Breast epithelium (tissue), 4 donors: ENCODE measurements at regions not wholly inside any gene's neighbourhood (a gene's known extent, or its start where the extent isn't known, plus 50 kb on each side); places are given as distances from the start of the nearest gene placed in this dataset.
"Not testable (repeated sequence)": the region's sequence is repeated elsewhere in the genome, so short reads cannot be mapped to it uniquely, and the experiment has no call there.

Experiments
- DNase-seq, 2 donors: peaks; one replicate each; pipeline ENCODE4 v3.0.0-alpha.2; 2019; ENCODE audit warnings: low spot score in 2 of 2
- H3K27ac ChIP-seq, 2 donors: fragments of 200-600 bp; sonication (generic) in 1 of 2; one replicate each; pipeline ENCODE4 v1.5.1; 2016 to 2019; ENCODE audit warnings: mild to moderate bottlenecking in 1 of 2
- H3K27me3 ChIP-seq, 2 donors: fragments of 200-600 bp; sonication (generic) in 1 of 2; one replicate each; pipeline versions ENCODE4 v1.5.1 to v1.6.0; 2017 to 2019; ENCODE audit warnings: control low read depth in 1 of 2, mild to moderate bottlenecking in 1 of 2
- H3K36me3 ChIP-seq: fragments of 200-600 bp; one replicate; pipeline ENCODE4 v1.5.1; 2019
- H3K4me1 ChIP-seq, 2 donors: fragments of 200-600 bp; sonication (generic); one replicate each; pipeline ENCODE4 v1.5.1; 2016 to 2019; ENCODE audit warnings: control low read depth in 1 of 2
- H3K4me3 ChIP-seq, 3 donors: fragments of 200-600 bp; sonication (generic); 1 replicate in 2 of 3; 2 replicates in 1 of 3; pipeline ENCODE4 v1.5.1; 2016 to 2019; ENCODE audit warnings: mild to moderate bottlenecking in 3 of 3, moderate library complexity in 2 of 3
- H3K9me3 ChIP-seq, 2 donors: fragments of 200-600 bp; sonication (generic) in 1 of 2; one replicate each; pipeline ENCODE4 v1.5.1; 2016 to 2019; ENCODE audit warnings: control low read depth in 1 of 2
- POLR2A ChIP-seq: fragments of 450-650 bp; IDR thresholded peaks from one replicate; pipeline ENCODE4 v1.6.1; 2016; ENCODE audit warnings: antibody characterized with exemption, mild to moderate bottlenecking, moderate library complexity
- POLR2AphosphoS5 ChIP-seq, 3 donors: sonication (generic); formaldehyde crosslinking; IDR thresholded peaks; one replicate each; pipeline ENCODE4 v1.6.1; 2017; ENCODE audit warnings: antibody characterized with exemption in 3 of 3
- intact Hi-C: fragments of 100-400 bp; cut with DNase I; formaldehyde crosslinking; loops from one replicate; pipeline ENCODE4 v1.15.1; 2023; ENCODE audit warnings: low total_unique reads
- TF ChIP-seq, protein P1 (sequence below), 3 donors: fragments of 450-650 bp; IDR thresholded peaks; one replicate each; pipeline ENCODE4 v1.5.1; 2016 to 2017; ENCODE audit warnings: antibody characterized with exemption in 3 of 3, mild to moderate bottlenecking in 3 of 3, moderate library complexity in 3 of 3

DNA sequence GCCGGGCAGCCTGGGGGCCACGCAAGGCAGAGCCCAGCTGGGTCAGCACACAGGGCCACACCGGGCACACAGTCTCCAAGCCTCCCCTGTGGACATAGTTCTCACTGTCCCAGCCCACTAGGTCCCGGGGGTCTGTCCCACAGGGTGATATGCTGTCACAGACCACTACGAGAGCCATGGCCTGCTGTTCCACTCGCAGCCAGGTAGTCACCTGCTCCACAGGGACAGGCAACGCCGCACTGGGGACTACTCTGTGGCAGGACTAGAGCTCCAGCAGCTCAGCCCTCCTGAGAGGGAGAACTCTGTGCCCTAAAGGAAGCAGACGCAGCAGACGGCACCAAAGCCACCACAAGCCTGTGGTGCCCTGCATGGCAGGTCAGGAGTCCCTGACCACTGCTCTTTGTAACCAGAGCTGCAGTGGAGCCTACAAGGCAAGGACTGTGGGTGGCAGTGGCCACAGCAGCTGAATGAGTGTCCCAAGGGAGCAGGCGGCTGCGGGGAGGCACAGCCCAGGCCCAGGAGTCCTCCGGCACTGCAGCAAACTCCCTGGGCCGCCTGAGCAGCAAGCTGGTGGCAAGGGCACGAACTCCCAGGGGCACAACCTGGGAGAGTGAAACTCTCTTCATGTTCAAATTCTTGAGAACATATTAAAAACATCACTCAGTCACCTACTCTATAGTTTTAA lies 171.2 kb upstream of the GRK3 start:
- intact Hi-C loops, result no loop called here
- no peaks in the 10 kb centered on the region for H3K9me3 ChIP-seq
- no peak overlapping the region for H3K4me3 ChIP-seq

DNA sequence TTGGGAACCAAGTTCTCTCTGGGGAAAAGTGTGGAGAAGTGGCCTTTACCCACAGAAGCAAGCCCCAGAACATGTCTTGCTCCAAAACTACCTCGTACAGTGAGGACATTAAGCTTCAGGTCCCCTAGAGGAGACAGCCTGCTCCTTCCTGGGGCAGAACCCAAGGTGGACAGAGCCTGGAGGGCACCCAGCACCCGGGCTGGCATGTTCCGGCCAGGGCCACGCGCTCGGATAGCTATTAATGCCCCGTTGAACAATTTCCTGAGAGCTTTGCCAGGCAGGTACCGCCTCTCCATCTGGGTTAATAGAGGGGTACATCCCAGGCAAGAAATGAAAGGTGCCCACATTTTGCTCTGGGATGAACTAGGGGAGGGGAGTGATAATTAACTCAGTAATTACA lies 169.0 kb upstream of the GRK3 start:
- Histone ChIP-seq H3K27me3 (no peaks in the 10 kb centered on the region), H3K9me3 (no peaks in the 10 kb centered on the region), H3K27ac (no peak overlapping the region), H3K36me3 (no peaks in the 10 kb centered on the region), H3K4me3 (no peak overlapping the region), H3K4me1 (no peaks in the 10 kb centered on the region)
- TF ChIP-seq, protein P1, sequence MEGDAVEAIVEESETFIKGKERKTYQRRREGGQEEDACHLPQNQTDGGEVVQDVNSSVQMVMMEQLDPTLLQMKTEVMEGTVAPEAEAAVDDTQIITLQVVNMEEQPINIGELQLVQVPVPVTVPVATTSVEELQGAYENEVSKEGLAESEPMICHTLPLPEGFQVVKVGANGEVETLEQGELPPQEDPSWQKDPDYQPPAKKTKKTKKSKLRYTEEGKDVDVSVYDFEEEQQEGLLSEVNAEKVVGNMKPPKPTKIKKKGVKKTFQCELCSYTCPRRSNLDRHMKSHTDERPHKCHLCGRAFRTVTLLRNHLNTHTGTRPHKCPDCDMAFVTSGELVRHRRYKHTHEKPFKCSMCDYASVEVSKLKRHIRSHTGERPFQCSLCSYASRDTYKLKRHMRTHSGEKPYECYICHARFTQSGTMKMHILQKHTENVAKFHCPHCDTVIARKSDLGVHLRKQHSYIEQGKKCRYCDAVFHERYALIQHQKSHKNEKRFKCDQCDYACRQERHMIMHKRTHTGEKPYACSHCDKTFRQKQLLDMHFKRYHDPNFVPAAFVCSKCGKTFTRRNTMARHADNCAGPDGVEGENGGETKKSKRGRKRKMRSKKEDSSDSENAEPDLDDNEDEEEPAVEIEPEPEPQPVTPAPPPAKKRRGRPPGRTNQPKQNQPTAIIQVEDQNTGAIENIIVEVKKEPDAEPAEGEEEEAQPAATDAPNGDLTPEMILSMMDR (IDR thresholded peaks at IDR 0.05), result no peak
- TF ChIP-seq POLR2AphosphoS5 (IDR thresholded peaks at IDR 0.05) (no peak), POLR2A (no peak)
- no peak for DNase-seq
- intact Hi-C loops, result no loop called here

More for the DNA sequence above, 171.2 kb upstream of the GRK3 start:
- no peaks in the 10 kb centered on the region for H3K27me3 ChIP-seq
- TF ChIP-seq POLR2A (no peak), POLR2AphosphoS5 (IDR thresholded peaks at IDR 0.05) (no peak)
- TF ChIP-seq, protein P1 (IDR thresholded peaks at IDR 0.05), result no peak
- no peaks in the 10 kb centered on the region for H3K4me1 ChIP-seq
- no peaks in the 10 kb centered on the region for H3K36me3 ChIP-seq
- H3K27ac ChIP-seq, result no peak overlapping the region
- DNase-seq, result no peak

DNA sequence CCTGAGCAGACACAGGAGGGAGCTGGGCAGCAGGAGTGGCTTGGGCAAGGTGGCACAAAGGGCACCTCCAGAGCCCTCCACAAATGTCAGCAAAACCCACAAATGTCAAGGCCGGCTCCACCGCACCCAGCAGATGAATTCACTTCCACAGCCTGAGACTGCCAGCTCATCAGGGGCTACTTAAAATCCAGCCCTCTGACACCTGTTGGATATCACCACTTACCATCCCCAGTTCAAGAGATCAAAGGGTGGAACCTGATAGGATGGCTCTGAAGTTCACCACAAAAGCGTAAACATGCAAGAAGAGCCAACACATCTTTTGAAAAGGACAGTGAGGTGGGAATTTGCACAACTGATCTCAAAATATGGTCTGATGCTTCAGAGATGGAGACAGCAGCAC lies 168.6 kb upstream of the GRK3 start:
- H3K27me3 ChIP-seq, result no peaks in the 10 kb centered on the region

DNA sequence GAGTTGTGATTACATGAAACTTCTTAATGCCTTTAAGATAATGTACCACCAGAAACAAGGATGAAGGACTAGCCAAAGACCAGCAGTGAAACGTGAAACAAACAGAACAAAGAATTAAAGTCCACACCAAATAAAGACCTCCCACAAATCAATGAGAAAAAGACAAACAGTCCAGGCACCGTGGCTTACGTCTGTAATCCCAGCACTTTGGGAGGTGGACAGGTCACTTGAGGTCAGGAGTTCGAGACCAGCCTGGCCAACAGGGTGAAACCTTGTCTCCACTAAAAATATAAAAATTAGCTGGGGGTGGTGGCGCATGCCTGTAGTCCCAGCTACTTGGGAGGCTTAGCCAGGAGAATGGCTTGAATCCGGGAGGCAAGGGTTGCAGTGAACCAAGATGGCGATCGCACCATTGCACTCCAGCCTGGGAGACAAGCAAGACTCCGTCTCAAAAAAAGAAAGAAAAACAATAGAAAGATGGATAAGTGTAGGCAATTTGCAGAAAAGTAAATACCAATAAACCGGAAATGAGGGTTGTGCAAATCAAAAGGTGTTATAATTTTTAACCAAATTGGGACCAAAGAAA lies 167.8 kb upstream of the GRK3 start:
- H3K36me3 ChIP-seq, result no peaks in the 10 kb centered on the region
- H3K9me3 ChIP-seq, result no peaks in the 10 kb centered on the region
- H3K4me3 ChIP-seq, result no peak overlapping the region
- H3K4me1 ChIP-seq, result peaks cover 0 to 2% of the 10 kb centered on the region in 2 donors
- no peaks in the 10 kb centered on the region for H3K27me3 ChIP-seq
- no peak overlapping the region for H3K27ac ChIP-seq
- TF ChIP-seq POLR2A, result no peak
- no peak for TF ChIP-seq POLR2AphosphoS5 (IDR thresholded peaks at IDR 0.05)
- TF ChIP-seq, protein P1 (IDR thresholded peaks at IDR 0.05), result no peak
- intact Hi-C loops, result no loop called here
- DNase-seq, result no peak

More for the DNA sequence above, 168.6 kb upstream of the GRK3 start:
- Histone ChIP-seq H3K36me3 (no peaks in the 10 kb centered on the region), H3K9me3 (no peaks in the 10 kb centered on the region), H3K4me1 (peaks cover 0 to 2% of the 10 kb centered on the region in 2 donors), H3K4me3 (no peak overlapping the region), H3K27ac (no peak overlapping the region)
- intact Hi-C loops, result no loop called here
- no peak for DNase-seq
- no peak for TF ChIP-seq POLR2A
- TF ChIP-seq POLR2AphosphoS5 (IDR thresholded peaks at IDR 0.05), result no peak
- TF ChIP-seq, protein P1 (IDR thresholded peaks at IDR 0.05), result no peak

DNA sequence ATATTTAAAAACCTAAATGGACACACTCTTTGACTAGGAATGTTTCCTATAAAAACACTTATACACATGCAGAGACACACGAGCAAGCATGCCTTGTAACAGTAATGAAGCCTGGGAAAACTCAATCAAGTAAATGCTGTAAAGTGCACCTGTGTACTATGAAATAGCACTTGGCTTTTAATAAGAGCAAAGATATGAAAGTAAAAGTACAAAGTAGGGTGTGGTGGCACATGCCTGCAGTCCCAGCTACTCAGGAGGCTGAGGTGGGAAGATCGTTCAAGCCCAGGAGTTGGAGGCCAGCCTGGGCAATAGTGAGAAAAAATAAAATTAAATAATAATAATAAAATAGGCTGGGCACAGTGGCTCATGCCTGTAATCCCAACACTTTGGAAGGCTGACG lies 166.9 kb upstream of the GRK3 start:
- H3K27ac ChIP-seq, result no peak overlapping the region
- TF ChIP-seq POLR2AphosphoS5 (IDR thresholded peaks at IDR 0.05), result no peak
- no peak for TF ChIP-seq POLR2A
- TF ChIP-seq, protein P1 (IDR thresholded peaks at IDR 0.05), result no peak
- no peaks in the 10 kb centered on the region for H3K36me3 ChIP-seq
- intact Hi-C loops, result no loop called here
- no peaks in the 10 kb centered on the region for H3K27me3 ChIP-seq
- H3K4me1 ChIP-seq, result peaks cover 3 to 6% of the 10 kb centered on the region in 2 donors
- H3K4me3 ChIP-seq, result no peak overlapping the region
- DNase-seq, result no peak
- H3K9me3 ChIP-seq, result no peaks in the 10 kb centered on the region

DNA sequence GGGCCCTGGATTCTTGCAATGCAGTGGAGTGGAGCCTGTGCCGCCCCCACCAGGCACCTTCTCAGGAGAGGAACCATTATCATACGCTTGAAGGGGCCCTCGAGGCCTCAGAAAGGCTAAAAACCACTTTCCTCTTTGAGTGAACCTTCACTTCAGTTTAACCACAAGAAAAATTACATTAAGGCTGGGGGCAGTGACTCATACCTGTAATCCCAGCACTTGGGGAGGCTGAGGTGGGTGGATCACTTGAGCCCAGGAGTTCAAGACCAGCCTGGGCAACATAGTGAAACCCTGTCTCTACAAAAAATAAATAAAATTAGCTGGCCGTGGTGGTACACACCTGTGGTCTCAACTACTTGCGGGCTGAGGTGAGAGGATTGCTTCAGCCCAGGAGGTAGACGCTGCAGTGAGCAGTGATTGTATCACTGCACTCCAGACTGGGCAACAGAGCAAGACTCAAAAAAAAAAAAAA lies 165.8 kb upstream of the GRK3 start:
- intact Hi-C loops, H3K36me3 ChIP-seq, H3K4me3 ChIP-seq, DNase-seq, H3K27ac ChIP-seq, H3K27me3 ChIP-seq, H3K9me3 ChIP-seq: not testable (repeated sequence)
- H3K4me1 ChIP-seq, result peaks cover 9 to 16% of the 10 kb centered on the region in 2 donors
